Stimulated activated CD4-positive, alpha-beta T cell treated with anti-CD3 and anti-CD28 coated beads, Interleukin-2, amount 100 ng/mL, for 4 hours (primary cell): ENCODE measurements at regions not wholly inside any gene's neighbourhood (a gene's known extent, or its start where the extent isn't known, plus 50 kb on each side); places are given as distances from the start of the nearest gene placed in this dataset.

Experiments
- DNase-seq: peaks from one replicate; pipeline ENCODE4 v3.0.0-alpha.2; 2020; ENCODE audit warnings: low read depth

GRCh38 chr5:124645396-124645795 is 101.0 kb downstream of the ZNF608 start:
- DNase-seq = no peak

DNA sequence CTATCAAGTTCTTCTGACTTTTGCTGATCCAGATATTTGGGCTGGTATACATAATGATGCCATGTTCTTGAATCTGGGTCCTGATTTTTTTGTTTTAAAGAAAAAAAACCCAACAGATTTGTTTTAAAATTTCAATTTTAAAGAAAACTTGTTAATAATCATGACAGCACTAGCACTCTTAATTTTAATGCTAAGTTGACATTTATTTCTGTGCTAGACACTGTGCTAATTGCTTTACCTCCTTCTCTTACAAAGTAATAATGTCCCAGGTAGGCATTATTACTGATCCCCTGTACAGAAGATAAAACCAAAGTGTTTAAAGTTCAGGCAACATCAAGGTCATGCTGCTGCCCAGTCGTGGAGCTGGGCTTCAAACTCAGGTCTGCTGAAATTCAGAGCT is 101.9 kb downstream of the ZNF608 start:
- DNase-seq = no peak

DNA sequence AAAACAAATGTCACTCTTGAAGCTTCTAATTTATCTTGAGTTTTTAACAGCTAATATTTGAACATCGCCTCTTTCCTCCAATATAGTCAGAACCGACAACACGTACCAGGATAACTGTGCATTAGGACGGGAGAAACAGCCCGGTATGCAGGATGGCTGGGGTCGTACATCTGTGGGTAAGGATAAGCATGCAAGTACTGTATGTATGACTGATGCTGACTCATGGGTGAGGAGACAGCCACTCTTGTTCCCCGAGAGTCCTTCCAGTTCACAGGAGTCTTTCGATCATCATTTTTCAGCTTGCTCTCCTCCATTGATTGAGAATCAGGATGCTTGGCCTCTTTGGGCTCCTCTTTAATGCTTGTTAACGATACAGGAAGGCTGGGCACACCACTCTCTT is 102.3 kb downstream of the ZNF608 start:
- no peak for DNase-seq

- DNase-seq = no peak
These were observed 103.1 kb downstream of the ZNF608 start for GRCh38 chr5:124643336-124643735.

- DNase-seq = no peak
These were observed 104.3 kb downstream of the ZNF608 start for GRCh38 chr5:124642151-124642550.

DNA sequence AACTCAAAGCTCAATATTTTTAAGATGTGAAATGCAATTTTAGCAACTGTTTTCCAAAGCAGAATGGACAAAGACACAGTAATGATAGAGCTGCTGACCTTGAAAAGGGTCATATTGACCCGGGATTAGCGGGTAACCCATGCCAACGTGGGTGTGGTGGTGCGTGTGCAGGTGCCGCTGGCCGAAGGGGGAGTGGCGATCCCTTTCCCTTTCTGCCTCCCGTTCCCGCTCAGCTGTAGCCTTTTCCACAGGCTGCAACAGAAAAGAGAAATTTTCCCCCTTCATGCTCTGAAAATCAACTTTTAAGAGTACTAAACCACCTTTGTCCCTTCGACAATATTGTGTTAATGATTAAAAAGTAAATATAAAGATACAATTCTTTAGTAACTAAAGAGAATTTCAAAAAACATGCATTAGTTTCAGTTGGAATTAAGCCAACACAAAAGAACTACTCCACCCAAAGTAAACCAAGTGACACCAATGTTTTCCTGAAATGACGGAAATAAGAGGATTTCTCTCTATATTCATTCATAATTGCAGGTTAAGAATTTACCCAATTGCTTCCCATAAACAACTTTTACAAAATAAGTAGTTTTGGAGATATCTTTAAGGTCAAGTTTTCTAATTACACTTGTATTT is 105.2 kb downstream of the ZNF608 start:
- no peak for DNase-seq

DNA sequence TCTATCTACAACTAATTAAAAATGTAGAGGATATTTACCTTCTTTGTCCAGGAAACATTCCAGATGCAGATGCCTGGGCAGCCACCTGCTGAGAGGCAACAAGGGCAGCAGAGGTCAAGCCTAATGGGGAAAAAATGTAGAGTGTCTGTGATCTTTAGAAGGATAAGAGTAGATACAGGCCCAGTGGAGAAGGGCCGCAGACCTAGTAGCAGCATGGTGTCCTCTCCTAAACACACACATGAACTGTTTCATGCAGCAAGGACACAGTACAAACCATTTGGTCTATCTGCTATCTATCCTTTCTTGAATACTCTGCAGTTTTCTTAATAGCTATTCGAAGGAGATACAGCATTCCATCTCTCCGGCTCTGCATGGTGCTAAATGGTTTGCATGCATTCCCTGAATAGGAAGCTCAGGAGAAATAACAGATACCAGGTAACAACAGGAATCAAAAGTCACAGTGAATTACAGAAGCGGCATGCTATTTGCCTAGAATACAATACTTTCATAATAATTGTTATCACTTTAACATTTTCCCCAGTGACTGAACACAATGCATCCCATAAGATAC is 107.3 kb downstream of the ZNF608 start:
- no peak for DNase-seq

- DNase-seq = no peak
These were observed 109.4 kb downstream of the ZNF608 start for GRCh38 chr5:124637011-124637410.

DNA sequence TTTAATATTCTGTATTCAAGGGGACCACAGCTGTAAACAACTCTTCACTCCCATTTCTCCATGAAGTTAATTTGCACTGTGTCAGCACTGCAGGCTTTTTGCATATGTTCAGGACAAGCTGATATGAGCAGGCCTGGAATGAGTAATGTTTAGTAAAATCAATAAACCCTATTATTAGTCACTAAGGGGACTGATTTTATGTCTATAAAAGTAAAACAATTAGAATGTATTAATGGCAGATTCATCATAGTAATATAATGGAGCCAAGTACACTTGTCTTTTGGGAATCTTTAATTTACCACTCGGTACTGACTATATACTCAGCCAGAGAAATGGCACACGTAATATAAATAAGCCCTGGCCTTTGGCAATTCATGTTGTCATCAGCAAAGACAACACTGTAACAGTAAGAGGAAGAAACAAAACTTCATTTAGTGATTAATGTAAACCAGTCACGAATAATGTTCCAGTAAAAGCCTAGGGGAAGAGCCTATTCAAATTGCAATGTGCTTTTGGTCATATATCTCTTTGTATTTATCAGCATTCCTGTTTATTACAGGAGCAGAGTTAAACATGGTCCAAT is 111.6 kb downstream of the ZNF608 start:
- DNase-seq = no peak

GRCh38 chr5:124634228-124634739 is 112.2 kb downstream of the ZNF608 start:
- no peak for DNase-seq

GRCh38 chr5:124633209-124633608 is 113.2 kb downstream of the ZNF608 start:
- no peak for DNase-seq

DNA sequence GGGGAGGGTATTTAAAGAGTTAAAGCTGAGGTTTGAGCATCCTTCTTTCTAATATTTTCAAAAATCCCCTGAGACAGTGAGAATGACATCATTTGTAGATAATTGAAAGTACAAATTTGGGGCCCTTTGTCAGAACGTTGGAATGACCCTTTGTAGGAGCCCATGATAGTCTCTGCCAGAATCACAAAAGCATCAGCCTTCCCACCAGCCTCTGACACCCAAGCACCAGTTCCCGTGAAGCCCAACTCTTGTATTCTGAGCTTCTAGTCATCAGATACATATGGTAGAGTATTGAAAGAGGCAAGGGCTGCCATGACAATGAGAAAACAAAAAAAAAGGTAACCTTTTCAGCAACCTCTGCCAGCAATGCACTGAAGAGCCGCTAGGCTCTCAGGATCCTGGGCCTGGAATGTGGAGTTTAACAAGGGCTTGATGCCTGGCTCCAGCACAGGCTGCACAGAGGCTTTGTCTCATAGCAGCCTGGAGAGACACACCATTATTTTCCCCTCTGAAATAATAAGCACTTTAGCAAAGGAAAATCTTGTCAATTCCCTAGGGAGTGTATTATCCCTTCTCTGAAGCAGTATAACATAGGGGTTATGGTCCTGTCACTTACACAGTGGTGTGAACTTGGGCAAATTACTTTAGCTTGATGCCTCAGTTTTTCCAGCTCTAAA is 114.4 kb downstream of the ZNF608 start:
- no peak for DNase-seq

DNA sequence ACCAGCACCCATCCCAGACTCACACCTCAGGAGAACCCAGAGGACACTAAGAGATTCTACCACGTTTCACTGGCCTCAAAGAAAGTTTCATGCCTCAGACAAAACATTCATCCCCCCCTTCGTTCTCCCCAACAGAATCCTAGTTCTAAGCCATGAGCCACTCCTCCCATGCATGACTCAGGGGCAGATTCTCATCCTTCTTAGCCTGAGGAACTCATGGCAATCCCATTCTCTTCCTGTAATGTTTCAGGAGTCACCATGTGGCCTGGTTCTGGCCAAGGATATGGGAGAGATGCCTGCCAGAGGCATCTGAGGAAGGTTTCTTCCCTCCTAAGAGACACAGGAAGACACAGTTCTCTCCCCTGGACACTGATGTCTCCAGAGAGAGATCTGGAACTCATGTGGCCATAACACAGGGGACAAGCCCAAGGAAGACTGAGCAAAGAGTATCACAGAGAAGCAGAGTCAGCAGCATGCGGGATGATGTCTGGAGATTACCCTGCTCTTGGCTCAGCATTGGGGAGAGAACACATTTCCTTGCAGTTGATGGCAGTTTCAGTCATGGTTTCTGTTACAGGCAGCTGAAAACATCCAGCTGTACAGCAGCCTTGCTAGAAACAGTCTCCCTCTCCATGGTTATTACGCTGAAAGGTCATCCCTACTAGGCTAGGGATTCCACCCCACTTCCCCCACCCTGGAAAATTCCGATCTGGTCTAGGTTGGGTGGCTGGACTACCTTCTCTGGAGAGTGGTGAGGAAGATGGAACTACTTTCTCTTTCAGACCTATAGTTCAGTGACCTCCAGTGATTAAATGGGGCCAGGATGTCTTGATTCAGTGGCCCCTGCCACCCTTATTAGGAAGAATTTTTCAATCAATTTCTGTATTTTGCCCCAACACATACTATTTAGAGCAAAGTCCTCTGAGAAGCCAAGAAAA is 115.4 kb downstream of the ZNF608 start:
- DNase-seq = no peak

- DNase-seq = no peak
These were observed 117.5 kb downstream of the ZNF608 start for GRCh38 chr5:124628721-124629596.

- no peak for DNase-seq
These were observed 118.4 kb downstream of the ZNF608 start for GRCh38 chr5:124627815-124628595.

DNA sequence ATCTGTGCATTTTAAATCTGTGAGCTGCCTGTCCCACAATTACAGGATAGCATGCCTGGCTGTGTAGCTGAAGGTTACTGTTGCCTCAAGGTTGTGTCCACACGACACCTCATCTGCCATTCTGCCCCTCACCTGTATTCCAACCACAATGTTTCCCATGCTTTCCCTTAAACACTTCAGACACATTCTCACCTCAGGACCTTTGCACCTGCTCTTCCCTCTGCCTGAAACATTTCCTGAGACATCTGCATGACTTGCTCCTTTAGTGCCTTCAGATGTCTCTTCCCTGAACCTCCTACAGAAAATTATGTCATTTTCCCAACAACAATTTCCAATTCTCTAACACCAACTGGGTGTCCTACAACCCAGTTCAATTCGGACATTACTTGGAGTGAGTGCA is 120.4 kb downstream of the ZNF608 start:
- no peak for DNase-seq

GRCh38 chr5:124623265-124623664 is 123.2 kb downstream of the ZNF608 start:
- no peak for DNase-seq

DNA sequence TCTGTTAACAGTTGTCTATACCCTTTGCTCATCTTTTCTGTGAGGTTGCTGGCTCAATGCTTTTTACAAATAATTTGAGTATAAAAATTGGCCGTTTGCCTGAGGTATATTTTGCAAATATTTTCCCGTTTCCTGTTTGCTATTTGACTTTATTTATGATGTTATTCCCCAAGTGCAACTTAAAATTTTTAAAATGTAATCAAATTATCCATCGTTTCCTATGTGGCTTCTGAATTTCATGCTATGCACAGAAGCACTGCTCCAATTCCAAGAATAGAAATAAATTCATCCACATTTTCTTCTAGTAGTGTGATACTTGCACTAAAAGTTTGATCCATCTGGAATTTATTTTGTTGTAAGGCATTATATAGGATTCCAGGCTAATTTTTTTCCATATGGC is 123.6 kb downstream of the ZNF608 start:
- DNase-seq = no peak

- DNase-seq = no peak
These were observed 125.2 kb downstream of the ZNF608 start for GRCh38 chr5:124621279-124621678.

DNA sequence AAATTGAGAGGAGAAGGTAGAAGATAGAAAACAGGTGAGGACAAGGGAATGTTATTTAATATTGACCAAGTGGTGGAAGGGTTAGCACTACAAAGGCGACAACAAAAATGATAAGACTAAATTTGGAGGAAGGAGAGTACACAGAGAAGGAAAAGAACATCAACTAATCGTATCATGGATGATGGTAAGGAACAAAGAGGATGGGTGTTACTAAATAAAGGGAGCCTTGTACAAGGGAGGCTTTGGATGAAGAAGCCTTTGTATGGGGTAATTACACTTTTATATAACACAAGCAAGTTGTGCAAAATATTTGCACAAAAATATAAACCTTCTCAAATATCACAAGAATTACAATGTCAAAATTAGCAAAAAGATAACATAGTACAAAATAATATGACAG is 125.7 kb downstream of the ZNF608 start:
- no peak for DNase-seq
